H1 (cell line): ENCODE measurements at regions not wholly inside any gene's neighbourhood (a gene's known extent, or its start where the extent isn't known, plus 50 kb on each side); places are given as distances from the start of the nearest gene placed in this dataset.
A peak's percentile ranks its signal among the peaks of the same experiment; 100 is the strongest.

Source experiments
- POLR2A ChIP-seq, 2 experiments: IDR thresholded peaks; 1 replicate in 1 of 2; 2 replicates in 1 of 2; pipeline ENCODE4 v1.6.1; 2011; ENCODE audit warnings: low read depth in 2 of 2, low read length in 2 of 2, mild to moderate bottlenecking in 2 of 2; ENCODE audit errors: control extremely low read depth in 1 of 2
- YY1 ChIP-seq: IDR thresholded peaks from 2 replicates; pipeline ENCODE4 v1.6.1; 2011; ENCODE audit warnings: low read depth, mild to moderate bottlenecking, low read length
- TF ChIP-seq, protein P1 (sequence below), 3 experiments: IDR thresholded peaks; 1 replicate in 2 of 3; 2 replicates in 1 of 3; pipeline versions ENCODE4 v1.5.1 to v1.6.1; 2011; ENCODE audit warnings: low read length in 3 of 3, mild to moderate bottlenecking in 3 of 3, inconsistent platforms in 2 of 3, low read depth in 1 of 3, moderate library complexity in 1 of 3; ENCODE audit not compliant: insufficient read depth in 1 of 3; ENCODE audit errors: control extremely low read depth in 1 of 3

DNA sequence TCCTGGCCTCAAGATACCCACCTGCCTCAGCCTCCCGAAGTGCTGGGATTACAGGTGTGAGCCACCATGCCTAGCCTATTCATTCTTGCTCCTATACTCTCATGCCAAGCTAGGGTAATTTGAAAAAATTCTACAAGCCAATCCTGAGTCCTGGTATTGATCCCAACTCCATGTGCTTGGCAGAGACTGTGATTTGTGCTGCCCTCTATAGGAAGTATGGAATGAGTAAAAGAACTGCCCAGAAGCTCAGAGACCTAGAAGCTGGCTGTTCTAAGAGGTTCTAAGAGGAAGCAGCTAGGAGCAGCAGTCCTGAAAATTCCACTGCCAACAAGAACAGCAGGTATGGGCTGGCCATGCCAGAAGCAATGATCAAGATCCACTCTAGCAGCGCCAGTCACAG, 402.5 kb downstream of the PCNX1 start:
- TF ChIP-seq, protein P1, sequence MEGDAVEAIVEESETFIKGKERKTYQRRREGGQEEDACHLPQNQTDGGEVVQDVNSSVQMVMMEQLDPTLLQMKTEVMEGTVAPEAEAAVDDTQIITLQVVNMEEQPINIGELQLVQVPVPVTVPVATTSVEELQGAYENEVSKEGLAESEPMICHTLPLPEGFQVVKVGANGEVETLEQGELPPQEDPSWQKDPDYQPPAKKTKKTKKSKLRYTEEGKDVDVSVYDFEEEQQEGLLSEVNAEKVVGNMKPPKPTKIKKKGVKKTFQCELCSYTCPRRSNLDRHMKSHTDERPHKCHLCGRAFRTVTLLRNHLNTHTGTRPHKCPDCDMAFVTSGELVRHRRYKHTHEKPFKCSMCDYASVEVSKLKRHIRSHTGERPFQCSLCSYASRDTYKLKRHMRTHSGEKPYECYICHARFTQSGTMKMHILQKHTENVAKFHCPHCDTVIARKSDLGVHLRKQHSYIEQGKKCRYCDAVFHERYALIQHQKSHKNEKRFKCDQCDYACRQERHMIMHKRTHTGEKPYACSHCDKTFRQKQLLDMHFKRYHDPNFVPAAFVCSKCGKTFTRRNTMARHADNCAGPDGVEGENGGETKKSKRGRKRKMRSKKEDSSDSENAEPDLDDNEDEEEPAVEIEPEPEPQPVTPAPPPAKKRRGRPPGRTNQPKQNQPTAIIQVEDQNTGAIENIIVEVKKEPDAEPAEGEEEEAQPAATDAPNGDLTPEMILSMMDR (IDR thresholded peaks at IDR 0.05; ENCODE audit: control extremely low read depth in 1 of 3, insufficient read depth in 1 of 3, low read depth in 1 of 3, low read length in 3 of 3) = peak in 2 of 3 experiments; percentile 44 to 55; a peak in 3 of 4 replicates
- TF ChIP-seq POLR2A (IDR thresholded peaks at IDR 0.05; ENCODE audit: control extremely low read depth in 1 of 2, low read depth in 2 of 2, low read length in 2 of 2) (no peak), YY1 (no peak)
